Fibroblast of lung (primary cell): ENCODE measurements at regions not wholly inside any gene's neighbourhood (a gene's known extent, or its start where the extent isn't known, plus 50 kb on each side); places are given as distances from the start of the nearest gene placed in this dataset.

ENCODE experiments used
- DNase-seq, 2 donors: peaks; one replicate each; pipeline versions ENCODE4 v3.0.0 to v3.0.0-alpha.2; 2010; ENCODE audit warnings: low read depth in 2 of 2
- H2AFZ ChIP-seq: 2 replicates; pipeline ENCODE4 v1.5.1; 2012; ENCODE audit warnings: low read length, control low read depth, inconsistent platforms
- H3K27ac ChIP-seq: 2 replicates; pipeline ENCODE4 v1.5.1; 2011; ENCODE audit warnings: low read length, control low read depth; ENCODE audit not compliant: insufficient read depth
- H3K27me3 ChIP-seq: 2 replicates; pipeline ENCODE4 v1.5.1; 2011; ENCODE audit warnings: mild to moderate bottlenecking, low read length; ENCODE audit not compliant: control insufficient read depth, insufficient read depth
- H3K36me3 ChIP-seq: 2 replicates; pipeline ENCODE4 v1.5.1; 2011; ENCODE audit warnings: low read length; ENCODE audit not compliant: control insufficient read depth, insufficient read depth
- H3K4me1 ChIP-seq: 2 replicates; pipeline ENCODE4 v1.5.1; 2011; ENCODE audit warnings: low read length; ENCODE audit not compliant: control insufficient read depth, insufficient read depth; ENCODE audit errors: extremely low read depth
- H3K4me2 ChIP-seq: 2 replicates; pipeline ENCODE4 v1.5.1; 2011; ENCODE audit warnings: low read length, control low read depth; ENCODE audit not compliant: insufficient read depth; ENCODE audit errors: extremely low read depth
- H3K4me3 ChIP-seq, 4 experiments: fragments of 200-600 bp in 1 of 4; sonication (generic) in 1 of 4; replicated peaks in 1 of 4; 2 replicates each; pipeline ENCODE4 v1.5.1; 2011 to 2016; ENCODE audit warnings: low read length in 4 of 4, low read depth in 3 of 4, mild to moderate bottlenecking in 3 of 4, control low read depth in 2 of 4, inconsistent platforms in 1 of 4, mixed read lengths in 1 of 4; ENCODE audit not compliant: insufficient read depth in 1 of 4; ENCODE audit errors: control extremely low read depth in 1 of 4
- H3K79me2 ChIP-seq: 2 replicates; pipeline ENCODE4 v1.5.1; 2012; ENCODE audit warnings: mild to moderate bottlenecking, low read length, inconsistent platforms; ENCODE audit not compliant: control insufficient read depth, insufficient read depth
- H3K9ac ChIP-seq: 2 replicates; pipeline ENCODE4 v1.5.1; 2011; ENCODE audit warnings: mild to moderate bottlenecking, low read length, control low read depth; ENCODE audit not compliant: insufficient read depth
- H3K9me3 ChIP-seq: 2 replicates; pipeline ENCODE4 v1.5.1; 2012; ENCODE audit warnings: low read depth, low read length; ENCODE audit not compliant: control insufficient read depth, insufficient read depth
- H4K20me1 ChIP-seq: 2 replicates; pipeline ENCODE4 v1.5.1; 2011; ENCODE audit warnings: low read length; ENCODE audit not compliant: control insufficient read depth, insufficient read depth; ENCODE audit errors: extremely low read depth
- CTCF ChIP-seq, 2 donors: IDR thresholded peaks in 1 of 2; conservative IDR thresholded peaks in 1 of 2; 1 replicate in 1 of 2; 2 replicates in 1 of 2; pipeline ENCODE4 v1.5.1; 2011 to 2012; ENCODE audit warnings: low read length in 2 of 2, control low read depth in 1 of 2, inconsistent platforms in 1 of 2, low read depth in 1 of 2, mild to moderate bottlenecking in 1 of 2
- EZH2 ChIP-seq: IDR thresholded peaks from 2 replicates; pipeline ENCODE4 v1.5.1; 2012; ENCODE audit warnings: low read length, control low read depth, mild to moderate bottlenecking; ENCODE audit errors: missing control alignments

- Histone ChIP-seq H4K20me1 (no peaks in the 10 kb centered on the region), H3K9me3 (no peaks in the 10 kb centered on the region), H3K9ac (no peak overlapping the region), H3K4me1 (no peaks in the 10 kb centered on the region), H3K4me3 (no peak overlapping the region), H3K36me3 (no peaks in the 10 kb centered on the region), H2AFZ (no peak overlapping the region), H3K79me2 (no peaks in the 10 kb centered on the region), H3K27ac (no peak overlapping the region), H3K4me2 (no peak overlapping the region), H3K27me3 (no peaks in the 10 kb centered on the region)
- no peak for DNase-seq
- TF ChIP-seq EZH2 (no peak), CTCF (conservative IDR thresholded peaks at IDR 0.05 in 1 of 2, IDR thresholded peaks at IDR 0.05 in 1 of 2; ENCODE audit: low read depth in 1 of 2, low read length in 2 of 2) (no peak)
Observed at GRCh38 chrY:8121825-8122224, 1210.3 kb upstream of the AMELY start.

- Histone ChIP-seq H3K27ac (no peak overlapping the region), H3K79me2 (no peaks in the 10 kb centered on the region), H3K9me3 (no peaks in the 10 kb centered on the region), H3K9ac (no peak overlapping the region), H3K27me3 (no peaks in the 10 kb centered on the region), H3K4me3 (no peak overlapping the region), H3K4me2 (no peak overlapping the region), H3K36me3 (no peaks in the 10 kb centered on the region), H3K4me1 (no peaks in the 10 kb centered on the region), H4K20me1 (no peaks in the 10 kb centered on the region), H2AFZ (no peak overlapping the region)
- TF ChIP-seq CTCF (conservative IDR thresholded peaks at IDR 0.05 in 1 of 2, IDR thresholded peaks at IDR 0.05 in 1 of 2; ENCODE audit: low read depth in 1 of 2, low read length in 2 of 2) (no peak), EZH2 (no peak)
- no peak for DNase-seq
Observed at GRCh38 chrY:8094429-8094828, 1182.9 kb upstream of the AMELY start.

GRCh38 chrY:8092926-8093325 lies 1181.4 kb upstream of the AMELY start:
- no peak overlapping the region for H3K4me3 ChIP-seq
- no peak for DNase-seq
- H3K9me3 ChIP-seq, result no peaks in the 10 kb centered on the region
- no peaks in the 10 kb centered on the region for H4K20me1 ChIP-seq
- H3K79me2 ChIP-seq, result no peaks in the 10 kb centered on the region
- no peak overlapping the region for H3K9ac ChIP-seq
- no peaks in the 10 kb centered on the region for H3K4me1 ChIP-seq
- H3K27ac ChIP-seq, result no peak overlapping the region
- no peaks in the 10 kb centered on the region for H3K36me3 ChIP-seq
- H3K4me2 ChIP-seq, result no peak overlapping the region
- H2AFZ ChIP-seq, result no peak overlapping the region
- no peaks in the 10 kb centered on the region for H3K27me3 ChIP-seq
- TF ChIP-seq EZH2 (no peak), CTCF (conservative IDR thresholded peaks at IDR 0.05 in 1 of 2, IDR thresholded peaks at IDR 0.05 in 1 of 2; ENCODE audit: low read depth in 1 of 2, low read length in 2 of 2) (no peak)
